ENCODE measurements at regions not wholly inside any gene's neighbourhood (a gene's known extent, or its start where the extent isn't known, plus 50 kb on each side); places are given as distances from the start of the nearest gene placed in this dataset.
"Not testable (repeated sequence)": the region's sequence is repeated elsewhere in the genome, so short reads cannot be mapped to it uniquely, and the experiment has no call there.

DNA sequence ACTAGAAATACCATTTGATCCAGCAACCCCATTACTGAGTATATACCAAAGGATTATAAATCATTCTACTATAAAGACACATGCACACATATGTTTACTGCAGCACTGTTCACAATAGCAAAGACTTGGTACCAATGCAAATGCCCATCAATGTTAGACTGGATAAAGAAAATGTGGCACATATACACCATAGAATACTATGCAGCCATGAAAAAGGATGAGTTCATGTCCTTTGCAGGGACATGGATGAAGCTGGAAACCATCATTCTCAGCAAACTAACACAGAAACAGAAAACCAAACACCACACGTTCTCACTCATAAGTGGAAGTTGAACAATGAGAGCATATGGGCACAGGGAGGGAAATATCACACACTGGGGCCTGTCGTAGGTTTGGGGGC, 106.0 kb downstream of the SPATA18 start:
- FAIRE-seq: not testable (repeated sequence)

DNA sequence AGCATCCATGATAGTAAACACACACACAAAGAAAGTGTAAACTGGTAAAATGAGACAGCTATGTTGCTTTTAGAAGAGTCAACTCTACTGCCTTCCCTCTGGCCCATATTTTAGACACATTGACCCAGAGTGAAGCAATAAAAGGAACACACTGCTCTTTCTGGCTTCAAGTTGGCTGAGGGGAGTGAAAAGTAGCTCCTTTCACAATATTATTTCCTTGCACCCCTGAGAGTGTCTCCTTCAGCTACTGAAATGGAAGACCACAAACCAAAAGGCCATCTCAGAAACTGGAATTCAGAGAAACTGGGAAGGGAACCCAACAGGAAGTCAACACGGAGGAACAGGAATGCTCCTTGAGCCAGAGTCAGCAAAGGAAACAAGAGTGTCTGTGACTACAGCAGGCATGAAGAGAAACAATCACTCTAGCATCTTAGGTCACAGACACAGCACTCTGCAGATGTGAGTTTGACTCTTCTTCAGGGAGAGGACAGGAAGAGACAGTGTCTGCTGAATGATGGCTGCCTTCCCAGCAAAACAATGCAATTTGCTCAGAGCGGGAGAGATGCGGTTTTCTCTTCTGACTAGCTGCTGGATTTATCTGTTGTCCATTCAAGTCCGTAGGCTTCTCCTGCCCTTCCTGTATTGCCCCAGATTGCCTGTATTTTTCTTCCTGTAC, 106.7 kb downstream of the SPATA18 start:
- no peak for FAIRE-seq

DNA sequence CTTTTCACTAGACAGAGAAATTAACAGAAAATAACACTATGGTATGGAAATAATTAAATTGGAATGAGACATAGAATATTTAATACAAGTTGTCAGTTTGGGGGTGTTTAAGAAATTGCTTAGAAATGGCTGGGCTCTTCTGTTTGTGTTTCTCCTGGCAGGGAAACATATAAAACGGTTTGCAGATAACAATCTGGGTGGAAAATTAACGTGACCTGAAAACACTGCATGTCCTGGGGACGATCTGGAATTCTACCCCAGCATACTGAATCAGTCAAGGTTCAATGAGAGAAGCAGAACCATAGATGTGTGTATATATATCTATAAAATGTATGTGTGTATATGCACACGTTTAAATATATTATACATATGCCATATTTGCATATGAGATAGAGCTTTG, 109.8 kb downstream of the SPATA18 start:
- no peak for FAIRE-seq

DNA sequence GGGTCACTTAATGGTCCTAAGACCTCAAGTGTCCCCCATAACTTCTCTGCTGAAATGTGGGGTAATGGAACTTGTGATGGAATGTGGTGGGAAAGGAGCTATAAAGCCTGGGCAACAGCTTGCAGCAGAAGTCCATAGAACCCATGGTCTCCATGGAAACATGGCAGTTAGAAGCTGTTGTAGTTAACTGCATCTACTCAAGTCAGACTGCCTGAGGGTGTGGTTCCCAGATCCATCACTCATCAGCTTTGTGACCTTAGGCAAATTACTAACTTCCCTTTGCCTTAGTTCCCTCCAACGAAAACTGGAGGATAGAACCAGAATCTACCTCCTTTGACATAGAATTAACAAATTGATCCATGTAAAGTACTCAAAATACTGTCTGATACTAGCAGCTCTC, 113.0 kb downstream of the SPATA18 start:
- FAIRE-seq: no peak

DNA sequence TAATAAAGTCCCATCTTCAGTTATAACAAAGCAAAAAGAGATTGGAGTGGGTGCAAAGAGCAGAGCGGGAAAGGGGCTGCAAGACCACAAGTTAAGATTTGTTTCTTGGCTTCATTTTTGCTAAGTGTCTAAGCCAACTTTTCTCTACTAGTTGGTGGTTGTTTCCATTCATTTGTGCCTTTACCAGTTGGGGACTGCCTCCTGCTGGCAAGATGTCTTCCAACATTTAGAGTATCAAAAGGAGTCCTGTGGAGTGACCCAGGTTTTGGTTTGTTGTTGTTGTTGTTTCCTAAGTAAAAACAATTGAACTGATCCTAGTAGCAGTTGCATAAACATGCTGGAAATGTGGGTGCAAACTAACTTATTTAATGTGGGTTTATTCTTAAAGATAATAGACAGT, 121.1 kb downstream of the SPATA18 start:
- FAIRE-seq: no peak

DNA sequence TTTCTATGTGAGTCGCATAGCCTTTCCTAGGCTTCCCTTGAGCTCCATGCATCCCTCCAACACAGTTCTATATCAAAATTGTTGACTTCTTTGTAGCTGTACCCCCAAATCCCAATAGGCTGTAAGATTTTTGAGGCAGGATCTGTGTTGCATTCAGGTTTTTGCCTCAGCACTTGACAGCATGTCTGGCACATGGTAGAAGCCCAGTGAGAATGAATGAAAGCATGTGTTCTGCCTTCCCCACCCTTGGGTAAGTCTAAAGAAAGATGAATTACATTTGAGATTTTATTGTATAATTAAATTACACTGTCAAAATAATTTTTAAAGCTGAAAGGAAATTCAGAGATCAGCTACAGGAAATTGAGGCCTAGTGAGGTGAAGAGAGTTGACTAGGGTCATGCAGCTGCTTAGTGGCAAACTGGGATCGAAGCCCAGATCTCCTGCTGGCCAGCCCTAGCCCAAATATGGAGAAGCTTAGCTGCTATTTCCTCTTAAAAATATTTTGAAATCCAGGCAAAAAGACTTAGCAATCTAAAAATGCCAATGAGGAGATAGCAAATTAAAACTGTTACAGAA, 122.5 kb downstream of the SPATA18 start:
- no peak for FAIRE-seq

DNA sequence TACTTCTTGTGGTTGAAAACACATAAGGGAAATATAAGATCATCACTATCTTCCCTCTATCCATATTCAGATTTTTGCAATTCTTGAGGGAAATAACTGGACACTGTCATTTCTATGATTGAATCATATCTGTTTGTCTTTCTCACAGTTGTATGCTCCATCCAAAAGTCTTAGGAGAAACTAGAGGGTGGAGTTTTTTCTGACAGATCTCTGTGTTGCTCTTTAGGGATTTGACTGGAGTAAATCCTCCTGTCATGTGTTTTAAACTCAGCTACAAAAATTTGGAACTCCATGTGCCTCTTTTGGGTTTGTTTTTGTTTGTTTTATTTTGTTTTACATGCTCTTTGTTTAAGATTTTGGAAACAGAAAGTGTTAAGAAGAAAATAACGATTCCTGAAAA, 136.5 kb downstream of the SPATA18 start:
- no peak for FAIRE-seq

DNA sequence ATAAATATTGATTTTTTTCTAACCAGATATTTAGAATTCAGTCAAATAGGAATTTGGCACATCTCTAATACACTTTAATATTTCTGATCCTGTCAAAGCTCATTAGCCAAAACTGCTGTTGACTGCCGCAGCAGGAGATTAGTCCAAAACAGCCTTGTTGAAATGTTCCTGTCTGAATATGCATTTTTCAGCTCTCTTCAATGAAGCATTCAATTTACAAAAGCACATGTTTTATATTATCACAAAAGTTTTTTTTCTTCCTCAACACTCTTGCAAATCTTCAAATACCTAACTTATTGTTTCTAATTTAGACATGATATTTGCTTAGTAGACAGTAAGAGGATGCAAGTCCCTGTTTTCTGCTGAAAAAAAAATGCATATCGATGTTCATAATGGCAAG, 140.9 kb downstream of the SPATA18 start:
- FAIRE-seq: no peak

DNA sequence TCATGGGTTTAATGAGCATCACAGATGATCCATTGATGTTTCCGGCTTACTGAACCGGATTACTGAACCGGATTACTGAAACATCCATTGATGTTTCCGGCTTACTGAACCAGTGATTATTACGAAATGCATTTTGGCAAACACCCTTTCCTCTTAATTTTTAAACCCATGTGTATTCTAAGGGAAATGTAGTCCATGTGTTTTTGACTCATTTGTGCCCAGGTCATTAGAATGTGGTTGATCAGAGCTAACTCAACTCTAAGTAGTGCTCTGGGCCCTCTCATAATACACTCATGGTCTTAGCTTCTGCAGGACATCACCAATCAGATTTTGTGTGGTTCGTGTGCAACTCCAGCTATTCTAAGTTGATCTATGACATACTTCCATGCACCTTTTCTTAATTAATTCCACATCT, 141.6 kb downstream of the SPATA18 start:
- FAIRE-seq: no peak

DNA sequence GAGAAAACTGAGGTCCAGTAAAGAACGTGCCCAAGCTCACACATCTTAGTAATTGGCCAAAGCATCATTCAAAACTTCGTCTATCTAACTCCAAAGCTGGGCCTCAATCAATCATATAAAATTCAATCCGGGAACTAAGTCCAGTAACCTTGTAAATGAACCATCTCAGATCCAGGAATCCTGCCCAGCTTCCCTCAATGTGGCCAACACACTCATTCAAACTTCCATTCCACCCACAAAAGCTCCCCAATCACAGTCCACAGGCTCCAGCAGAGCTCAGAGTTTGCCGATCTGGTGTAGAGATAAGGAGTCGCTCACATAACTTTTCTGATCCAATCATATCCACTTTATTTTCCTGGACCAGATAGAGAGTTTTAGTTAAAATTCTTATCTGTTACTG, 144.8 kb downstream of the SPATA18 start:
- no peak for FAIRE-seq

DNA sequence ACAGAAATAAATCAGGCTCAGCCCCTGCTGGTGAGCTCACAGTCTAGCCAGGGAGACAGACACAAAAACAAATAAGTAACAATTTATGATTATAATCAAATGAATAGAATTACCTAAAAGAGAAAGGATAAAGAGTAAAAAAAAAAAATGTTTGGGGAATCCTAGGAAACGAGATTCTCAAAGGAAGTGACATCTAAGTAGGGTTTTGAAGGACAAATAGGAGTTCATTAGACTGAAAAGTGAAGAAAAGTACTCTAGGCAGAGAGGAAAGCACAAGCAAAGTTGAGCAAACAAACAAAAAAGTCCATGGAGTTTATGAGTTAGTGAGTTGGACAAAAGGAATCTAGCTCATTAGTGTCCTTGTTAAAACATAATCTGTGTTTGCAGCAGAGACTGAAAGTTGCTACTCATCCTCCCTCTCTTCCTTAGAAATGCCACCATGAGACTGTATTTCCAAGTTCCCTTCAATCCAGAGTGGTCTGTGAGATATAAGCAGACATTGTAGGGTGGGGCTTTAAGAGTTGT, 145.6 kb downstream of the SPATA18 start:
- no peak for FAIRE-seq

DNA sequence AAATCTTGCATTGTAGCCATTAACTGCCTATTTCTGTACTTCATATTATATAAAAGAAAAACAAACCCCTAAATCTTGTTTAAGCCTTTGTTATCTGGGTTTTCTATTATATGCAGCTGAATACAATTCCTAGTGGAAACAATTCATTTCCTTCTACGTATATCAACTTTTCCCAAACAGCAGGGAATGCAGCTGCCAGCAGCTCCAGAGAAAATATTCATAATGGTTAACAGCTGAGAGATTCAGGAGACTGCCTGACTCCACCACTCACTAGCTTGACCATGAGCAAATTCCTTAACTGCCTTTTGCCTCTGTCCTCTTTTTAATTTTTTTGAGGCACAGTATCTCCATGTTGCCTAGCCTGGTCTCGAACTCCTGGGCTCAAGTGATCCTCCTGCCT, 146.2 kb downstream of the SPATA18 start:
- no peak for FAIRE-seq

DNA sequence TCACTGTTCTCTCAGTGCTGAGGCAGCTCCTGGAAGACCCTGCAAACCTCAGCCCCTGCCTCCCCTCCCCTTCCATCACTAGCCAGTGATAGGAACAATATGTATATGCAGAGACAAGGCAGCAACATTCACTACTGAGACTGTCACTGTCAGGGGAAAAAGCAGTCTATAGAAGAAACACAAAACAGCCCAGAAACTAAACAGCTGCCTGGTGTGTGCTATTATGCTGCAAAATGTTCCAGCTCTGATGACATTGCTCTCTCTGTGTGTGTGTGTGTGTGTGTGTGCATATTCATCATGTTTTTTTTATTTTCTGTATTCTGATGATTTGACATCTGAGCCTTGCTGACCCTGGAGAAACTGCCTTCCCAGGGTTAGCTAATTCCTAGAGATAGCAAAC, 147.2 kb downstream of the SPATA18 start:
- no peak for FAIRE-seq

DNA sequence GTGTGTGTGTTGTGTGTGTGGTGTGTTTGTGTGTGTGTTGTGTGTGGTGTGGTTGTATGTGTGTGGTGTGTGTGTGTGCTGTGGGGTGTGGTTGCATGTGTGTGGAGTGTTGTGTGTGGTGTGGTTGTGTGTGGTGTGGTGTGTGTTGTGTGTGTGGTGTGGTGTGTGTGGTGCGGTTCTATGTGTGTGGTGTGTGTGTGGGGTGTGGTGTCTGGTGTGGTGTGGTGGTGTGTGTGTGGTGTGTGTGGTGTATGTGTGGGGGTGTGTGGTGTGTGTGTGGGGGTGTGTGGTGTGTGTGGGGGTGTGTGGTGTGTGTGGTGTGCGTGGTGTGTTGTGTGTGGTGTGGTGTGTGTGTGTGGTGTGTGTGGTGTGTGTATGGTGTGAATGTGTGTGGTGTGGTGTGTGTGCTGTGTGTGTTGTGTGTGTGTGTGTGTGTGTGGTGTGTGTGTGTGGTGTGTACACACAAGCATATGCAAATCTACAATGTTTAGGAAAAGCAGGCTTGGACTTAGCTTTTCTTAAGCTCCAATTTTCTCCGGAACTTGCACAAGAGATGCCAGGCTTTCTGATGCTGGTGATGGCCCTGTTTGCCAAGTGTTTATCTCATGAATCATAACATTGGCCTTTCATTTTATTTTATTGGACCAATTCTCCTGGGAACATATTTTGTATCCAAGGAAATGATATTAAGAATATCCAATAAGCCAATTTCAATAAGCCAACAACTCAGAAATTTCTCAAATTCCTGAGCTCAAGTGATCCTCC, 148.7 kb downstream of the SPATA18 start:
- no peak for FAIRE-seq

DNA sequence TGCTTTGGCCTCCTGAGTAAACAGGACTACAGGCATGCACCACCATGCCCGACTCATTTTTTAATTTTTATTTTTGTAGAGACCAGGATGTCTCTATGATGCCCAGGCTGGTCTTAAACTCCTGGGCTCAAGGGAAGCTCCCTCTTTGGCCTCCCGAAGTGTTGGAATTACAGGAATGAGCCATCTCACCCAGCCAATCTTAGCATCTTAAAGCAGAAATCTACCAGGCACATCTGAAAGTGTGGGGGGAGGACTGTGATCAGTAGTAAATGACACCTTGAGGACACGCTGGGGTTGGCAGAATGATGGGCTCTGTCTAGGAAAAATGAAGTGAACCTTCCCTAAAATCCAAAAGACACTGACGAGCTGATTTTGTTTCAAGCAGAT, 149.2 kb downstream of the SPATA18 start:
- FAIRE-seq: no peak

DNA sequence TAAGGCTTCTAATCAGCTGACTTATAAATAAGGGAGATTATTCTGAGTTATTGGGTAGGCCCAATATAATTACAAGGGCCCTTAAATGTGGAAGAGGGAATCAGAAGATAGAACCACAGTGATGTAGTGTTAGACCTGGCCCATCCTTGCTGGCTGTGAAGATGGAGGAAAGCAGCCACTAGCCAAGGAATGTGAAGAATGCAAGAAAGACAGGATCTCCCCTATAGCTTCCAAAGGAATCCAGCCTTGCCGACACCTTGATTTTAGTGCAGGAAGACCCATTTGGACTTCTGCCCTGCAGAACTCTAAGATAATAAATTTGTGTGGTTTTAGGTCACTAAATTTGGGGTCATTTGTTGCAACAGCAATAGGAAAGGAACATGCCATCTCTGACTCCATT, 150.6 kb downstream of the SPATA18 start:
- no peak for FAIRE-seq

DNA sequence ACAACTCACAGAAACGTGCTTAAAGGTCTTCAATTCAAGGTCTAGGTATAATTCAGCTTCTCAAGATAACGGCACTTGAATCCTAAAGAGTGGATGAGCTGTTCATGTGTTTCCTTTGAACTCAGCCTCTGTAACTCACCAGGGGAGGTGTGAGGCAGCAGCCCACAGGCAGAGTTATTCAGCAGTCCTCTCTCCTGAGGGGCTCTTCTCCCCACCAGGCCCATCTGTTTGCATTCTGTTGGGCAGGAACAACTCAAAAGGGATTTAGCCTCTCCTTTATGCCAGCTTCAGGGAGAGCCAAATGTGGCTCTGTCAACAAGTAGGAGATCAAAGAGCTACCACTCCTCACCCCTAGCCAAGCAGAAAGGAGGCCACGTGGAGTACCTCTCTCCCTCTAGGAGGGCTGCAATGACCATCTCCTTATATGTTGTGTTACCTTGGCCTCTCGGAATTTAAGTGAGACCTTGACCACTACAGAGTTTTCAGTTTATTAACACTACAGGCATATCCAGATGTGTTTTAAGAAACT, 151.2 kb downstream of the SPATA18 start:
- FAIRE-seq: no peak

DNA sequence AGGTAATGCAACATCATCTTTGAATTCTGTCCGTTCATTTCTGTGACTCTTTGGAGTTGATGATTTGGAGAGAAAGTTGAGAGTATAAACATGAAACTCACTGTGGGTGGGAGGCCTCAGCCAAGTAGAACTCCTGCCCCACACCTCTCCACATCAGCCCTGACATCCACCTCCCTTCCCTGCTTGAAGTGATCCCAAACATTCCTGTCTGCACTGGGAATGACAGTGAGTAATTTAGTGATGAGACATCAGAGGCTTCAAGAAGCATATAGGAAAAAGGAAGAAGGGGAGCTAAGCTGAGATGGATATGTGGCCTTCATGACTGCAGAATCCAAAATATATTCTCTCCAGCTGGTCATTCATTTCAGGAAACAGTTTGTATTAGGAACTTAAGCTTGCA, 151.8 kb downstream of the SPATA18 start:
- no peak for FAIRE-seq

DNA sequence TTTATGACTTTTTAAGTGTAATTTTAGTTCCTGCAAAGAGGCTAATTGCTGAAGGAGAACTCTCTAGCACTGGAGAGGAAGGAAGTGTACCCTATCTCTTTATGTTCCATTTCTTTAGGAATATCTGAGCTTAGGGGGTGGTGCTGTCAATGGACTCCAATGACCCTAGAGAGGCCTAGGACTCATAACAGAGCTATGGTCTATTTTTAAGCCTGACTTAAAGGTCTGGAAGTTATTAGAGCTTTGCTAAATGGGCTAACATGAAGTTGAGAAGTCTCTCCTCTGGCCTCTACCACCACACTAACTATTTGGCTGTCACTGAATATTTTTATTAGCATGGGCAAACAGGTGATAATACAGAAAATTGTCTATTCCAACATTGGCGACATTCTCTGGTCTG, 152.2 kb downstream of the SPATA18 start:
- no peak for FAIRE-seq

DNA sequence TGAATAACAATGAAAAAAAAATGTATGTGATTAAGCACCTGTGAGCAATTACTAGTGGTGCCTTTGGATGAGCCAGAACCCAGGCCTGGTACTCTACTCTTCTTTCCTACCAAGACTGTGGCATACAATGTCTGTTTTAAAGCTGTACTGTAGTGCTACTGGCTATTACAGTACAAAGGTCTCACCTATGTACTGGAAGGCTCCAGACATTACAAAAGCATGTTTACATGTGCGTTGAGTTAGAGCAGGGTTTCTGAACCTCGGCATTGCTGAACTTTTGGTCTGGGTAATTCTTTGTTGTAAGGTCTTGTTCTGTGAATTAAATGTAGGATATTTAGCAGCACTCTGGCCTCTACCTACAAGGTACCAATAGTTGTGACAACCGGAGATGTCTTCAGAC, 153.8 kb downstream of the SPATA18 start:
- no peak for FAIRE-seq

DNA sequence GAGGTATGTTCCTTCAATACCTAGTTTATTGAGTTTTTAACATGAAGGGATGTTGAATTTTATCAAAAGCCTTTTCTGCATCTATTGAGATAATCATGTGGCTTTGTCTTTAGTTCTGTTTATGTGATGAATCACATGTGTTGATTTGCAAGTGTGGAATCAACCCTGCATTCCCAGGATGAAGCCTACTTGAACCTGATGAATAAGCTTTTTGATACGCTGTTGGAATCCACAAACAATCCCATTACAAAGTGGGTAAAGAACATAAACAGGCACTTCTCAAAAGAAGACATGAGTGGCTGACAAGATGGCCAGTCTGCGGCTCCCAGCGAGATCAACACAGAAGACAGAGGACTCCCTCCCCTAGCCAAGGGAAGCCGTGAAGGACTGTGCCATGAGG, 156.0 kb downstream of the SPATA18 start:
- FAIRE-seq: not testable (repeated sequence)

DNA sequence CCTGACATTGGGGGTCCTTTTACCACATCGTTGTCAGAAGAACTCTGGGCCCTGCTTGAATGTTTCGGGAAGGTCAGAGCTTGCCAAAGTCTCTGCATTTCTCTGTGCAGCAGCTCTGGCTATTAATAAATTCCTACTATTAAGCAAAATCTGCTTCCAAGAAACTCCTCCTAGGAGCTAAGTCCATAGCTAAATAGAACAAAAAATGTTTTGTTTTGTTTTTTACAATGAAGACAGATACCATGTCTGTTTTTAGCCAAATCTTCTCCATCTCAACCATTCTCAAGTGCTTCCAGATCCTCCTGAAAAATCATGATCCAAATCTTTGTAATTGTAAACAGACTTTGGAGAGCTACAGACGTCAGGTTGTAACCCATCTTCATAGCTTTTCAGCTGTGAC, 161.6 kb downstream of the SPATA18 start:
- FAIRE-seq: no peak

DNA sequence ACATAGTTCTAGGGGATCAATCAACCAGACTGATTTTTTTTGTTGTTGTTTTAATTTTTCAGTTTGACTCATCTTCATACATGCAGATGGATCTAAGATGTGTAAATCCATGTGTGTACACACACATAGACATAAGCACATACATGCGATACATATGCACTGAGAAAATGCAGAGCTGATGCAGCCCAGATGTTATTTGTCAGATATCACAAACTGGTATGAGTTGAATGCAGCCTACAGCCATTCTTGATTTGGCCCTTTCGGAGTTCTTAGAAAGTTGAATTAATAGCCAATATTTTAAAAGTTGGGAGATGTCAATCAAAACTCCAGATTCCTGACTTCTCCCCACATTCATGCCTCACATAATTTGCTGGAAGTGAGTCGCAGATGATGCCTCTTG, 180.4 kb downstream of the SPATA18 start:
- no peak for FAIRE-seq

Data from islet of Langerhans (tissue), 1 donor.